ENCODE measurements at regions not wholly inside any gene's neighbourhood (a gene's known extent, or its start where the extent isn't known, plus 50 kb on each side); places are given as distances from the start of the nearest gene placed in this dataset.
"Not testable (repeated sequence)": the region's sequence is repeated elsewhere in the genome, so short reads cannot be mapped to it uniquely, and the experiment has no call there.

DNA sequence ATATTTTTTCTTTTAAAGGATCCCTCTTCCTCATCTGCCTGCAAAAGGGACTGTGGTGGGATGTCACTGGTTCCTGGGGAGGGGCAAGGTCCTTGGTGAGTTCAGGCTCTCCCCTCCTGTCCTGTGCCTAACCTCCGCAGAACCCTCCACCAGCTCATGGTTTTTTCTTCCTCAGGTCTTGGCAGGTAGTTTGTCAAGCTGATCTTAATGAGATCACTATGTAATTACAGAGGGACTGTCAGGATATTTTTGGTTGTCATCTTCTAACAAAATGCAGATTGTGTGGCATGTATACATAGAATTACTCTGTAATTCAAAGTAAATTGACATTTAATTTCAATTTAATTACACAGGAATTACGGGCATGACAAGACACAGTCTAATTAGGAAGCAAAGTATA lies 150.3 kb upstream of the SEMA6A start:
- no peaks in the 10 kb centered on the region for H3K36me3 ChIP-seq
- TF ChIP-seq, protein P1, sequence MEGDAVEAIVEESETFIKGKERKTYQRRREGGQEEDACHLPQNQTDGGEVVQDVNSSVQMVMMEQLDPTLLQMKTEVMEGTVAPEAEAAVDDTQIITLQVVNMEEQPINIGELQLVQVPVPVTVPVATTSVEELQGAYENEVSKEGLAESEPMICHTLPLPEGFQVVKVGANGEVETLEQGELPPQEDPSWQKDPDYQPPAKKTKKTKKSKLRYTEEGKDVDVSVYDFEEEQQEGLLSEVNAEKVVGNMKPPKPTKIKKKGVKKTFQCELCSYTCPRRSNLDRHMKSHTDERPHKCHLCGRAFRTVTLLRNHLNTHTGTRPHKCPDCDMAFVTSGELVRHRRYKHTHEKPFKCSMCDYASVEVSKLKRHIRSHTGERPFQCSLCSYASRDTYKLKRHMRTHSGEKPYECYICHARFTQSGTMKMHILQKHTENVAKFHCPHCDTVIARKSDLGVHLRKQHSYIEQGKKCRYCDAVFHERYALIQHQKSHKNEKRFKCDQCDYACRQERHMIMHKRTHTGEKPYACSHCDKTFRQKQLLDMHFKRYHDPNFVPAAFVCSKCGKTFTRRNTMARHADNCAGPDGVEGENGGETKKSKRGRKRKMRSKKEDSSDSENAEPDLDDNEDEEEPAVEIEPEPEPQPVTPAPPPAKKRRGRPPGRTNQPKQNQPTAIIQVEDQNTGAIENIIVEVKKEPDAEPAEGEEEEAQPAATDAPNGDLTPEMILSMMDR (IDR thresholded peaks at IDR 0.05 in 8 of 11, conservative IDR thresholded peaks at IDR 0.05 in 3 of 11): no peak
- TF ChIP-seq POLR2A (IDR thresholded peaks at IDR 0.05): no peak
- no peaks in the 10 kb centered on the region for H3K4me1 ChIP-seq
- intact Hi-C loops (cut with DNase I; ENCODE audit: low total_unique reads): no loop called here
- no peaks in the 10 kb centered on the region for H3K9me3 ChIP-seq
- H3K27me3 ChIP-seq (replicated peaks in 1 of 7): peaks cover 0 to 5% (median 0%) of the 10 kb centered on the region in 7 donors
- no peak overlapping the region for H3K4me3 ChIP-seq
- 88 to 98% (median 94%) methylated on average over 2 of the region's 2 CpGs for WGBS, 5 donors
- H3K27ac ChIP-seq: no peak overlapping the region
- DNase-seq: no peak

DNA sequence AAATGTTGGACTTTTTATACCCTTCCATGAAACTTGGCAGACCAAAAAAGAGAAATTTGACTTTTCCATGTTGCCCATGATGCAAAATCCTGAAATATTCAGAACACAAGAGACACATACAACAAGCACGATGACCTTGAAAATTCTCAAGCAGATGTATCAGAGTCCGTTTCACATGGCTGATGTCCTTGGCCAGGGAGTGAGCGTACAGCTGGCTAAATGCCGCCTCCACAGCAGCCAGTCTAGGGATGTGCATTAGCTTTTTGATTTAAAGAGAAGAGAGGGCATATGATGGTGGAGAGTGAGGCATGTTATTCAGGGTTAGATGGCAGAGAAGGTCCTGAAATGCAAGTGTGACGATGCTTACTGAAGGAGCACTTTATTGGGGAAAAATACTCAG lies 148.0 kb upstream of the SEMA6A start:
- Histone ChIP-seq H3K4me3 (no peak overlapping the region), H3K27ac (no peak overlapping the region), H3K27me3 (replicated peaks in 1 of 7) (no peaks in the 10 kb centered on the region), H3K9me3 (no peaks in the 10 kb centered on the region), H3K4me1 (no peaks in the 10 kb centered on the region), H3K36me3 (no peaks in the 10 kb centered on the region)
- DNase-seq: no peak
- TF ChIP-seq, protein P1 (IDR thresholded peaks at IDR 0.05 in 8 of 11, conservative IDR thresholded peaks at IDR 0.05 in 3 of 11): no peak
- TF ChIP-seq POLR2AphosphoS5 (IDR thresholded peaks at IDR 0.05) (no peak), POLR2A (IDR thresholded peaks at IDR 0.05) (no peak)
- 80 to 83% (median 81%) methylated on average over 5 of the region's 5 CpGs for WGBS, 5 donors
- intact Hi-C loops (cut with DNase I; ENCODE audit: low total_unique reads): no loop called here

DNA sequence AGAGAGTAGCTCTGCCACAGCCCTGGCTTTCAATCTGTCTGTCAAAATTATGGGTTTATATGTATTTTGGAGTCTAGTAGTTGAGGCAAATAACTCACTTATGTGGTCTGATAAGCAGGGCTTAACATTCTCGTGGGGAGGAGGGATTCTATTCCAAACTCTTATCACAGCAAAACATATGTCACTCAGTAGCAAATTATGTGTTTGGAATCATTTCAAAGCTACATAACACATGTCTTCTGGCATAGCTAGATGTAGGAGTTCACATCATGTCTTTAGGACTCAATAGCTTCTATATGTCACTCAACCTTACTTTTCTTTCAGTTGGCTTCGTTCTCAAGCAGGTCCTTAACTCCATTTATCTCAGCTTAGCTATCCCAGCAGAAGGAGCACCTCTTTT lies 144.5 kb upstream of the SEMA6A start:
- Histone ChIP-seq H3K9me3 (no peaks in the 10 kb centered on the region), H3K27me3 (replicated peaks in 1 of 7) (no peaks in the 10 kb centered on the region), H3K27ac (no peak overlapping the region), H3K36me3 (no peaks in the 10 kb centered on the region), H3K4me1 (no peaks in the 10 kb centered on the region), H3K4me3 (no peak overlapping the region)
- TF ChIP-seq, protein P1 (IDR thresholded peaks at IDR 0.05 in 8 of 11, conservative IDR thresholded peaks at IDR 0.05 in 3 of 11): no peak
- TF ChIP-seq POLR2A (IDR thresholded peaks at IDR 0.05) (no peak), POLR2AphosphoS5 (IDR thresholded peaks at IDR 0.05) (no peak)
- DNase-seq: no peak
- intact Hi-C loops (cut with DNase I; ENCODE audit: low total_unique reads): no loop called here
- 47 to 72% (median 61%) methylated on average over 2 of the region's 2 CpGs for WGBS, 5 donors

DNA sequence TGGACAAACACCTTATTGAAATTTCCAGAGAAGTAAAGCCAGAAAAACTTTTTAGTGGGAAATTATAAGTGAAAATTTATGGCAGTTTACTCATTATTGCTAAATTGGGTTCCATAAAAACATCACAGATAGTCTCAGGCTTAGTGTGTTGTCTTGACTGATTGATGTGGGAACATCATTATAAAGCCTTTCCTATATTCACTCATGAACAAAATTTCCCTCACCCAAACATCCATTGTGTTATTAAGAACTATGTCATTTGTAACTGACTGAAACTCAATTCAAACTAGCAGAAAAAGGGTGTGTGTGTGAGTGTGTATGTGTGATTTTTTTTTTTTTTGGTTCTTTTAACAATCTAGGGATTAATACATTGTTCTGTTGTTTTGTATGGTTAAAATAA lies 143.7 kb upstream of the SEMA6A start:
- H3K9me3 ChIP-seq: no peaks in the 10 kb centered on the region
- H3K36me3 ChIP-seq: no peaks in the 10 kb centered on the region
- H3K4me1 ChIP-seq: no peaks in the 10 kb centered on the region
- DNase-seq: no peak
- intact Hi-C loops (cut with DNase I; ENCODE audit: low total_unique reads): no loop called here
- no peak overlapping the region for H3K27ac ChIP-seq
- TF ChIP-seq POLR2AphosphoS5 (IDR thresholded peaks at IDR 0.05): no peak
- H3K4me3 ChIP-seq: no peak overlapping the region
- H3K27me3 ChIP-seq (replicated peaks in 1 of 7): no peaks in the 10 kb centered on the region

DNA sequence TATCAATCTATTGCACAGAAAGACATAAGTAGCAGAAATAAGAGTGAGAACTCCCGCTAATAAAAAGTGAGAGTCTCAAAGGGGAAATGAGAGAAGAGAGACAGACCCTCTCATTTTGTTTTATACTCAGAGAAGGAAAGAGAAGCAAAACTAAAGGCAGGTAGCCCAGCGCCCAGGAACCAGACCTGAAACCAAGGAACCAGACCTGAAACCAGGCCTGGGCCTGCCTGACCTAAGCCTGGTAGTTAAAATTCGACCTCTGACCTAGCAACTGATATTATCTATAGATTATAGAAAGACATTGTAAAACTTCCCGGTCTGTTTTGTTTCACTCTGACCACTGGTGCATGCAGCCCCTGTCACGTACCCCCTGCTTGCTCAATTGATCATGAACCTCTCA lies 134.5 kb upstream of the SEMA6A start:
- DNase-seq: no peak
- H3K36me3 ChIP-seq: no peaks in the 10 kb centered on the region
- no peaks in the 10 kb centered on the region for H3K9me3 ChIP-seq
- 67 to 79% (median 75%) methylated on average over 5 of the region's 5 CpGs for WGBS, 5 donors
- intact Hi-C loops (cut with DNase I; ENCODE audit: low total_unique reads): no loop called here
- H3K27me3 ChIP-seq (replicated peaks in 1 of 7): no peaks in the 10 kb centered on the region
- no peak overlapping the region for H3K27ac ChIP-seq
- H3K4me3 ChIP-seq: no peak overlapping the region
- TF ChIP-seq, protein P1 (IDR thresholded peaks at IDR 0.05 in 8 of 11, conservative IDR thresholded peaks at IDR 0.05 in 3 of 11): no peak
- TF ChIP-seq POLR2A (IDR thresholded peaks at IDR 0.05) (no peak), POLR2AphosphoS5 (IDR thresholded peaks at IDR 0.05) (no peak)
- H3K4me1 ChIP-seq: no peaks in the 10 kb centered on the region

DNA sequence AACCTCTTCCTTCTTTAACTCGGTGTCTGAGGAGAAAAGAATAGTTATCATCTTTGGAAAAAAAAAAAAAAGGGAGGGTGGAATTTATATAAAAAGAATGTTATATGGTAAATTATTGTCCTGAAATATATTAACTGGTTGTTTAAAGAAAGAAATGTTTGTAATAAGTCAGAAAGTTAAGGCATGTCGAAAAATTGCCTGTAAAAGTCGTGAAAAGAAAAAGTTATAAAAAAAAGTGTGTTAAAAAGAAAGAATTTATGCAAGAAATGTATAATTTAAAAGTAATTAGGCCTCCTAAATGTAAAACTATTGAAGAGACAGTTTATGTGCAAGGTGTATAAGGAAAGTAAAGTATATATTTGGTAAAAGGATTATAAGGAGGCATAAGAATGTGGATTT lies 130.5 kb upstream of the SEMA6A start:
- intact Hi-C loops (cut with DNase I; ENCODE audit: low total_unique reads); H3K27me3 ChIP-seq (replicated peaks in 1 of 7); H3K4me3 ChIP-seq; DNase-seq; H3K4me1 ChIP-seq; H3K27ac ChIP-seq; H3K36me3 ChIP-seq; H3K9me3 ChIP-seq: not testable (repeated sequence)
- WGBS, 5 donors: 82 to 94% (median 90%) methylated on average over 3 of the region's 3 CpGs

Data from spleen (tissue), 11 donors.